ENCODE measurements at regions not wholly inside any gene's neighbourhood (a gene's known extent, or its start where the extent isn't known, plus 50 kb on each side); places are given as distances from the start of the nearest gene placed in this dataset.
A peak's percentile ranks its signal among the peaks of the same experiment; 100 is the strongest.

DNA sequence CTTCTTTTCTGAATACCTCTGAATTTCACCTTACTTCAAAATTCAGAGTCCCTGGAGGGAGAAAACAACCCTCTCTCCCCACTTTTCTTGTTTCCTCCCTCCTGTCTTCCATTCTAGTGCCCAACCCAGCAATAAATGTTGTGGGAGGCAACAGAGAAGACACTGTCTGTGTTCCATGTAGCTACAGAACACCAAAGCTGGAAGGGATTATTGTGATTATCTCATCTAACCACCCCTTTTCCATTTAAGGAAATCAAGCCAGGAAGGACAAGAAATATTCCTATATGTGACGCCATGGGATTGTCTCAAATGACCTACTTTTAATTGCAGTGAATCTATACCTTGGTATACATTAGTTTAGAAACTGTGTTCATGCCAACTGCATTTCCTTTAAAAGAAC, 476.6 kb upstream of the TNC start:
- Histone ChIP-seq H3K27ac (ENCODE audit: low read length) (peak overlapping the region; percentile 90), H3K4me1 (ENCODE audit: control insufficient read depth, insufficient read depth, low read length) (peaks cover 13% of the 10 kb centered on the region), H3K36me3 (ENCODE audit: control insufficient read depth, insufficient read depth, low read length) (no peaks in the 10 kb centered on the region), H3K4me3 (ENCODE audit: low read depth in 2 of 2, low read length in 2 of 2) (no peak overlapping the region), H3K9me3 (ENCODE audit: control insufficient read depth, insufficient read depth, low read depth, low read length) (no peaks in the 10 kb centered on the region), H3K27me3 (ENCODE audit: control insufficient read depth, insufficient read depth, low read length) (no peaks in the 10 kb centered on the region)
- intact Hi-C loops (cut with micrococcal nuclease; ENCODE audit: unreplicated experiment) (loop anchor here (5.0 to 10.0 kb wide), 3 partner anchors 293 to 978 kb away; partner anchors contain the start of gene PAPPA), in situ Hi-C loops (cut with HindIII; ENCODE audit: low pct_unique_long_range_greater_than_20kb, low sequenced_read_pairs) (no loop called here)
- POLR2A ChIA-PET, result no interaction called here
- ATAC-seq (no peak), DNase-seq (ENCODE audit: low read depth, low spot score) (no peak)
- TF ChIP-seq POLR2AphosphoS5 (IDR thresholded peaks at IDR 0.05; ENCODE audit: low read depth, low read length), result no peak
- TF ChIP-seq, protein P1, sequence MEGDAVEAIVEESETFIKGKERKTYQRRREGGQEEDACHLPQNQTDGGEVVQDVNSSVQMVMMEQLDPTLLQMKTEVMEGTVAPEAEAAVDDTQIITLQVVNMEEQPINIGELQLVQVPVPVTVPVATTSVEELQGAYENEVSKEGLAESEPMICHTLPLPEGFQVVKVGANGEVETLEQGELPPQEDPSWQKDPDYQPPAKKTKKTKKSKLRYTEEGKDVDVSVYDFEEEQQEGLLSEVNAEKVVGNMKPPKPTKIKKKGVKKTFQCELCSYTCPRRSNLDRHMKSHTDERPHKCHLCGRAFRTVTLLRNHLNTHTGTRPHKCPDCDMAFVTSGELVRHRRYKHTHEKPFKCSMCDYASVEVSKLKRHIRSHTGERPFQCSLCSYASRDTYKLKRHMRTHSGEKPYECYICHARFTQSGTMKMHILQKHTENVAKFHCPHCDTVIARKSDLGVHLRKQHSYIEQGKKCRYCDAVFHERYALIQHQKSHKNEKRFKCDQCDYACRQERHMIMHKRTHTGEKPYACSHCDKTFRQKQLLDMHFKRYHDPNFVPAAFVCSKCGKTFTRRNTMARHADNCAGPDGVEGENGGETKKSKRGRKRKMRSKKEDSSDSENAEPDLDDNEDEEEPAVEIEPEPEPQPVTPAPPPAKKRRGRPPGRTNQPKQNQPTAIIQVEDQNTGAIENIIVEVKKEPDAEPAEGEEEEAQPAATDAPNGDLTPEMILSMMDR (IDR thresholded peaks at IDR 0.05), result no peak
- no peak for TF ChIP-seq SIN3A (IDR thresholded peaks at IDR 0.05; ENCODE audit: borderline replicate concordance, insufficient read depth, low read depth, low read length)
- TF ChIP-seq, protein P2, sequence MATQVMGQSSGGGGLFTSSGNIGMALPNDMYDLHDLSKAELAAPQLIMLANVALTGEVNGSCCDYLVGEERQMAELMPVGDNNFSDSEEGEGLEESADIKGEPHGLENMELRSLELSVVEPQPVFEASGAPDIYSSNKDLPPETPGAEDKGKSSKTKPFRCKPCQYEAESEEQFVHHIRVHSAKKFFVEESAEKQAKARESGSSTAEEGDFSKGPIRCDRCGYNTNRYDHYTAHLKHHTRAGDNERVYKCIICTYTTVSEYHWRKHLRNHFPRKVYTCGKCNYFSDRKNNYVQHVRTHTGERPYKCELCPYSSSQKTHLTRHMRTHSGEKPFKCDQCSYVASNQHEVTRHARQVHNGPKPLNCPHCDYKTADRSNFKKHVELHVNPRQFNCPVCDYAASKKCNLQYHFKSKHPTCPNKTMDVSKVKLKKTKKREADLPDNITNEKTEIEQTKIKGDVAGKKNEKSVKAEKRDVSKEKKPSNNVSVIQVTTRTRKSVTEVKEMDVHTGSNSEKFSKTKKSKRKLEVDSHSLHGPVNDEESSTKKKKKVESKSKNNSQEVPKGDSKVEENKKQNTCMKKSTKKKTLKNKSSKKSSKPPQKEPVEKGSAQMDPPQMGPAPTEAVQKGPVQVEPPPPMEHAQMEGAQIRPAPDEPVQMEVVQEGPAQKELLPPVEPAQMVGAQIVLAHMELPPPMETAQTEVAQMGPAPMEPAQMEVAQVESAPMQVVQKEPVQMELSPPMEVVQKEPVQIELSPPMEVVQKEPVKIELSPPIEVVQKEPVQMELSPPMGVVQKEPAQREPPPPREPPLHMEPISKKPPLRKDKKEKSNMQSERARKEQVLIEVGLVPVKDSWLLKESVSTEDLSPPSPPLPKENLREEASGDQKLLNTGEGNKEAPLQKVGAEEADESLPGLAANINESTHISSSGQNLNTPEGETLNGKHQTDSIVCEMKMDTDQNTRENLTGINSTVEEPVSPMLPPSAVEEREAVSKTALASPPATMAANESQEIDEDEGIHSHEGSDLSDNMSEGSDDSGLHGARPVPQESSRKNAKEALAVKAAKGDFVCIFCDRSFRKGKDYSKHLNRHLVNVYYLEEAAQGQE (IDR thresholded peaks at IDR 0.05; ENCODE audit: insufficient read depth in 1 of 2, low read depth in 2 of 2, low read length in 1 of 2), result no peak
- CTCF ChIA-PET, result no interaction called here
- no TSS peak for BruUV-seq (replicated peaks)

DNA sequence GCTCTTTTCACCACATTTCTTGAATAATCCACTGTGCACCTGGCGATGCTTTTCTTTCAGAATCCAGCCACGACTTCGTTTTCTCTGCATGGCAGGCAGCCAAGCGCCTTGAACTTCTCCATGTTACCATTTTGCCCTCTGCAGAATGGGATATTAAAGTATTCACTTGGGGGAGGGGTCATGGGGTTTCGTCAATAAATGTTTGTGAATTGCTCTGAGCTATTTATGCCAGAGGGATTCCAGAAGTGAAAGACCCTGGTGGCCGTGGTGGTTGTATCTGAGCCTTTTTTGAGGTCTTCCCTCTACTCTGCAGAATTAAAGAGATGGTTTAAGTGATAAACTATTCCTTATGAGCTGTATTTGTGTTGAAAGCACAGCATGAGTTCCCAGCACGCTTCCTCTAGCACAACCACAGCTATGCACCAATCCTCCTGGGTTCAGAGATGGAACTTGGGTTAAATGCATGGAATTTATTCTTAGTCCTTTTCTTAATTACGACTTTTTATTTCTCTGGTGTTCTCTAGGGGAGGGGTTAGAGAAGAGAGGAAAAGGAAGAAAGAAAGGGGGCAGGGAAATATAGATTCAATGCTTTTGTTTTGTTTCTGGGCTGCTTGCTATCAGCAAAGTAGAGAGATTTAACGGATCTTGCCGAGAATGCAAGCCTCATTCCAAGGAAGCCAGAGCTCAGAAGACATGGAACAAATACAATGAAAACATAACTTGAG, 478.2 kb upstream of the TNC start:
- no peaks in the 10 kb centered on the region for H3K36me3 ChIP-seq (ENCODE audit: control insufficient read depth, insufficient read depth, low read length)
- TF ChIP-seq POLR2AphosphoS5 (IDR thresholded peaks at IDR 0.05; ENCODE audit: low read depth, low read length), result no peak; the same call in 1 of the 2 replicates
- TF ChIP-seq TCF7L2 (IDR thresholded peaks at IDR 0.05; ENCODE audit: low read depth, low read length), result no peak; the same call in 1 of the 2 replicates
- TF ChIP-seq, protein P2 (IDR thresholded peaks at IDR 0.05; ENCODE audit: insufficient read depth in 1 of 2, low read depth in 2 of 2, low read length in 1 of 2), result no peak
- TF ChIP-seq SIN3A (IDR thresholded peaks at IDR 0.05; ENCODE audit: borderline replicate concordance, insufficient read depth, low read depth, low read length), result no peak
- peak overlapping the region; percentile 19 to 30; a peak in 3 of 4 replicates for H3K4me3 ChIP-seq (ENCODE audit: low read depth in 2 of 2, low read length in 2 of 2)
- peak; percentile 78 for ATAC-seq
- no peaks in the 10 kb centered on the region for H3K9me3 ChIP-seq (ENCODE audit: control insufficient read depth, insufficient read depth, low read depth, low read length)
- peak overlapping the region; percentile 90 for H3K27ac ChIP-seq (ENCODE audit: low read length)
- no TSS peak for BruUV-seq (replicated peaks)
- ChIA-PET POLR2A (no interaction called here), CTCF (no interaction called here)
- H3K27me3 ChIP-seq (ENCODE audit: control insufficient read depth, insufficient read depth, low read length), result no peaks in the 10 kb centered on the region
- in situ Hi-C loops (cut with HindIII; ENCODE audit: low pct_unique_long_range_greater_than_20kb, low sequenced_read_pairs) (no loop called here), intact Hi-C loops (cut with micrococcal nuclease; ENCODE audit: unreplicated experiment) (loop anchor here (5.0 to 10.0 kb wide), 2 partner anchors 559 to 1066 kb away; partner anchors contain the start of gene PAPPA)
- no peak for DNase-seq (ENCODE audit: low read depth, low spot score)
- H3K4me1 ChIP-seq (ENCODE audit: control insufficient read depth, insufficient read depth, low read length), result peaks cover 13% of the 10 kb centered on the region
